ENCODE measurements at regions not wholly inside any gene's neighbourhood (a gene's known extent, or its start where the extent isn't known, plus 50 kb on each side); places are given as distances from the start of the nearest gene placed in this dataset.

- no peak for TF ChIP-seq EZH2 (IDR thresholded peaks at IDR 0.05; ENCODE audit: low read depth)
- no peak for TF ChIP-seq CTCF (conservative IDR thresholded peaks at IDR 0.05)
- no peak overlapping the region for H3K27ac ChIP-seq
- H3K4me2 ChIP-seq: no peak overlapping the region
- no peaks in the 10 kb centered on the region for H3K4me1 ChIP-seq (replicated peaks; ENCODE audit: insufficient read depth)
- ChIA-PET CTCF (no interaction called here), POLR2A (ENCODE audit: unreplicated experiment) (no interaction called here)
- DNase-seq: no peak
- no peaks in the 10 kb centered on the region for H3K79me2 ChIP-seq (ENCODE audit: low read depth)
- no peaks in the 10 kb centered on the region for H3K9me3 ChIP-seq (ENCODE audit: insufficient read depth, low read depth)
- no peaks in the 10 kb centered on the region for H3K9me2 ChIP-seq (ENCODE audit: insufficient read depth)
- BruUV-seq (replicated peaks): no TSS peak
- no peaks in the 10 kb centered on the region for H4K20me1 ChIP-seq (ENCODE audit: insufficient read depth)
- no peak overlapping the region for H2AFZ ChIP-seq
- no peaks in the 10 kb centered on the region for H3K36me3 ChIP-seq (ENCODE audit: low read depth)
- intact Hi-C loops (cut with micrococcal nuclease; ENCODE audit: unreplicated experiment): no loop called here
- no peak overlapping the region for H3K4me3 ChIP-seq
- H3F3A ChIP-seq (ENCODE audit: insufficient read depth, low read depth): no peaks in the 10 kb centered on the region
- no peaks in the 10 kb centered on the region for H3K27me3 ChIP-seq (ENCODE audit: insufficient read depth, low read depth)
Observed at GRCh38 chr2:147408357-147408756, 436.5 kb upstream of the ACVR2A start.

GRCh38 chr2:147405651-147406050, 439.2 kb upstream of the ACVR2A start:
- CTCF ChIA-PET: no interaction called here

GRCh38 chr2:147398996-147399395, 445.8 kb upstream of the ACVR2A start:
- H3K9me3 ChIP-seq (ENCODE audit: insufficient read depth, low read depth): no peaks in the 10 kb centered on the region
- no peaks in the 10 kb centered on the region for H3K79me2 ChIP-seq (ENCODE audit: low read depth)
- POLR2A ChIA-PET (ENCODE audit: unreplicated experiment): no interaction called here
- no peak overlapping the region for H3K4me2 ChIP-seq
- no TSS peak for BruUV-seq (replicated peaks)
- CTCF ChIA-PET: no interaction called here
- H3K9me2 ChIP-seq (ENCODE audit: insufficient read depth): no peaks in the 10 kb centered on the region
- no peaks in the 10 kb centered on the region for H3K27me3 ChIP-seq (ENCODE audit: insufficient read depth, low read depth)
- intact Hi-C loops (cut with micrococcal nuclease; ENCODE audit: unreplicated experiment): no loop called here
- H3K36me3 ChIP-seq (ENCODE audit: low read depth): no peaks in the 10 kb centered on the region
- no peak for TF ChIP-seq EZH2 (IDR thresholded peaks at IDR 0.05; ENCODE audit: low read depth)
- TF ChIP-seq CTCF (conservative IDR thresholded peaks at IDR 0.05): no peak
- no peak overlapping the region for H2AFZ ChIP-seq
- H3K4me1 ChIP-seq (replicated peaks; ENCODE audit: insufficient read depth): no peaks in the 10 kb centered on the region
- DNase-seq: no peak
- H3K27ac ChIP-seq: no peak overlapping the region
- no peaks in the 10 kb centered on the region for H3F3A ChIP-seq (ENCODE audit: insufficient read depth, low read depth)
- H3K4me3 ChIP-seq: no peak overlapping the region
- H4K20me1 ChIP-seq (ENCODE audit: insufficient read depth): no peaks in the 10 kb centered on the region

More at GRCh38 chr2:147405651-147406050, 439.2 kb upstream of the ACVR2A start:
- Histone ChIP-seq H2AFZ (no peak overlapping the region), H4K20me1 (ENCODE audit: insufficient read depth) (no peaks in the 10 kb centered on the region), H3F3A (ENCODE audit: insufficient read depth, low read depth) (no peaks in the 10 kb centered on the region), H3K27me3 (ENCODE audit: insufficient read depth, low read depth) (no peaks in the 10 kb centered on the region), H3K79me2 (ENCODE audit: low read depth) (no peaks in the 10 kb centered on the region), H3K9me3 (ENCODE audit: insufficient read depth, low read depth) (no peaks in the 10 kb centered on the region), H3K4me1 (replicated peaks; ENCODE audit: insufficient read depth) (no peaks in the 10 kb centered on the region), H3K36me3 (ENCODE audit: low read depth) (no peaks in the 10 kb centered on the region), H3K4me2 (no peak overlapping the region), H3K27ac (no peak overlapping the region), H3K9me2 (ENCODE audit: insufficient read depth) (no peaks in the 10 kb centered on the region), H3K4me3 (no peak overlapping the region)
- no TSS peak for BruUV-seq (replicated peaks)
- TF ChIP-seq CTCF (conservative IDR thresholded peaks at IDR 0.05): no peak
- no peak for TF ChIP-seq EZH2 (IDR thresholded peaks at IDR 0.05; ENCODE audit: low read depth)
- POLR2A ChIA-PET (ENCODE audit: unreplicated experiment): no interaction called here
- intact Hi-C loops (cut with micrococcal nuclease; ENCODE audit: unreplicated experiment): no loop called here
- no peak for DNase-seq
